NCI-H1930 (cell line): ENCODE measurements at regions not wholly inside any gene's neighbourhood (a gene's known extent, or its start where the extent isn't known, plus 50 kb on each side); places are given as distances from the start of the nearest gene placed in this dataset.
"Not testable (repeated sequence)": the region's sequence is repeated elsewhere in the genome, so short reads cannot be mapped to it uniquely, and the experiment has no call there.

Experiments
- DNase-seq, 2 experiments: peaks; one replicate each; lab custom pipeline; 2025; lab: John Stamatoyannopoulos, UW

DNA sequence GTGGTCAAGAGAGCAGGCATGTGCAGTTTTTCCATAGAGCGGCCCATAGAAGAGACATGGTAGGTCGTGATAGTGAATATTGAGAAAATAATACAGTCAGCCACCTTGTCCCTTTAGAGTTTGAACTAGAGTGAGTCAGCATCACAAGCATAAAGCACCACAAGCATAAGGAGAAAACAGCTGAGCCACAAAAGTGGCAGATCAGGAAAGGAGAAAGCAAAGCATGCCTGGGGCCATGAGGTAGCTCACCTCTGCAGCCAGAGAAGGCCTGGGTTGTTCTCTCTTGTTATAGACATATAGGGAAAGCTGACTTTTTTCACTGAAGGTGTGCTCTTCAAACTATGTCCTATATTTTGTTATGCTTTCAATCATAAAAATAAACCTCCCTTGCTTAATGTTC lies 879.0 kb downstream of the DSC3 start:
- DNase-seq: no peak

DNA sequence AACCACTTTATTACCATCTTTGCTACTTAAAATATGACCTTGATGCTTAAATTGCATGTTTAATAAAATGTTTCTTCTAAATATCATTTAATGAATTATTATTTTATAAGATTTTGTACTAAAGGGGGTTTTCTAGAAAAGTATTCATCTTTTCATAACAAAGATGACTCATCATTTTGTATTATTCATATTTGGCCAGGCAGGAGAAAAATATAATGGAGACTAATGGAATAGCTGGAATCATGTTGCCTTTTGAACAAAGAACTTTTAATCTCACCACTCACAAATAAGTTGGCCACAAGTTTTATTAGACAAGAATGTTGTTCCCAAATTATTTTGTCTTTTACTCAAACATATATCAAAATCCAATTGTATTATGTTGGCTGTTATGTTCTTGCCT lies 882.4 kb downstream of the DSC3 start:
- DNase-seq: no peak

DNA sequence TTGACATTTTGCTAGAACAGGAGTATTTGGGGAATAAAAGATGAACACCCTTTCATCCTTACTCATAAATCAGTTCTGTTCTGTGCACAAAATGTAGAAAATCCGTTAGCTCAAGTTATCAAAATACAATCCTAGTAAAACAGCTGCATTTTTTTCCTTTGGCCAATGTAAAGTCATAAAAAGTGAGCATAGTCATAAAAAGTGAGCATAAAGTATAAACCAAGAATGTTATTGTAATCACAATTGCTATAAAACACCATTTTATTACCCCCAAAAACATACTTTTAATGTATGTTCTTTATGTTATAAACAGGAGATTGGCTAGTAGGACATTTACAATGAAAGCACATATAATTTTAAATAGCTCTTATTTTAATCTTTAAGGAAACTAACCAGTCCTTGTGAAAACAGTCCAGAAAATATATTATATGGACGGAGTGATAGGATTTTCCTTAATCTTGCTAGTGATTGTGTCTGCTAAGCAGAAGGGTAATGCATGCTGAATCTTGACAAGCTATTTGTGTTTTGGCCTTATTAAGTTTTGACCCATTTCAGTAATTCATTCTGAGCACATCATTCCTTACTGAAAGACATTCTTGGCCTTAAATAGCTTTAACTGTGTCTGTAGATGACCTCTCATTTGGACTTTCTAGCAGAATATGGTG lies 891.8 kb downstream of the DSC3 start:
- DNase-seq: no peak

DNA sequence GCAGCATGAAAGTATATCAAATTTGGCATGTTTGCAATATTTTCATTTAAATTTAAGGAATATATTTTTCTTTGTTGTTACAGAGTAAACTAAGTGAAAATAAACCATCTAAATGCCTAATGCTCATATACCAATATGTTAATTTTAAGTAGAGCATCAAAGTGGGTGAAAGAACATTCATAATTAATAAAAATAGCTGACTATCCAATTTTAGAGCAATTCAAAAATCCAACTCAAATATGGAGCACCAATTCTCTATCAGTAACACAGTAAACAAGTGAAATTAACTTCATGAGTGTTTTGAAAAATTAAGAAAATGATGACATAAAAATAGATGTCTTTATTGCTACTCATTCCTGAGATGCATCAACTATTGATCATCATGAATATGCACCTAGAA lies 893.0 kb downstream of the DSC3 start:
- no peak for DNase-seq

DNA sequence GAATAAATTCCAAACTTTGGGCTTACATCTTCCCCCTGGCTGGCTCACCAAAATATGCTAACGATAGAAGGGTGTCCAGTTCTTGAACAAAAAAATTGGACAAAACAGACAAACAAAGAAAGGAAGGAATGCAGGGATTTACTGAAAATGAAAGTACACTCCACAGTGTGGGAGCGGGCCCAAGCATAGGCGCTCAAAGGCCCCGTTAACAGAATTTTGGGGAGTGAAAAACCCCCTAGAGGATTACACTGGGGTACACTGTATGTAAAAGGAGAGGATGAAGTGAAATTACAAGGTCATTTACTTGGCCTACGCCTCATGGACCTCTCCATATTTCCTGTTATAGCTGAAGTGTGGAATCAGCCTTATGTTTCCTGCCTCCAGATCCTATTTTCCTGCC lies 899.7 kb downstream of the DSC3 start:
- DNase-seq: no peak

DNA sequence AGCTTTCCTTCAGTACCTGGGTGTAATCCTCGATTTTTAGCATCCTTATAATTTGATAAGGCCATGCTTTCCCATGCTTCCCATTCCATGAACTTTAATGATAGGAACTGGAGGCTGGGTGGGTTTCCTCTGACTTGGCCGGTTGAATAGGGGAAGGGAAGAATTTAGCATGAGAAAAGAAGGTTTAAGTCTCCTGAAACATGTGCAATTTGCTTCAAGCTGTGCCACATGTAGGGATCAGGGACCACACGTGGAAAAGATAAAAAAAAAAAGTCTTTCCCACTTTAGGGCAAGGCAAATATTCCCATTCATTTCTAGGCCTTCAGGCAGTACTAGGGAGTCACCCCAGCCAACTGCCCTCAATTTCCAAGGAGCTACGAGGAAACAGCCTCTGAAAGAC lies 900.3 kb downstream of the DSC3 start:
- DNase-seq: no peak

DNA sequence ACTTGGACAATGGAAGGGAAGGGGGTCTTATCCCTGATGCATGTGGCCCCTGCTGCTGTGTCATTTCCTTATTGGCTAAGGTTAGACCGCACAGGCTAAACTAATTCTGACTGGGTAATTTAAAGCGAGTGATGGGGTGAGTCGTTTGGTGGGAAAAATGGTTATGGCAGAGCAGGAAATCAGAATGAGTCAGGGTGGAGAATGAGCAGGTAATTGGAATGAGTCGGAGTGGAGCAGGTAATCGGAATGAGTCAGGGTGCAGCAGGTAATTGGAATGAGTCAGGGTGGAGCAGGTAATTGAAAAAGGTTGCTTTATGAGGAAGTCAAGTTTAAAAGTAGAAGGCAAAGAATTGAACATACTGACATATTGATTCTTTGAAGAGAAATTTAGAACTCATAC lies 901.0 kb downstream of the DSC3 start:
- DNase-seq: not testable (repeated sequence)

DNA sequence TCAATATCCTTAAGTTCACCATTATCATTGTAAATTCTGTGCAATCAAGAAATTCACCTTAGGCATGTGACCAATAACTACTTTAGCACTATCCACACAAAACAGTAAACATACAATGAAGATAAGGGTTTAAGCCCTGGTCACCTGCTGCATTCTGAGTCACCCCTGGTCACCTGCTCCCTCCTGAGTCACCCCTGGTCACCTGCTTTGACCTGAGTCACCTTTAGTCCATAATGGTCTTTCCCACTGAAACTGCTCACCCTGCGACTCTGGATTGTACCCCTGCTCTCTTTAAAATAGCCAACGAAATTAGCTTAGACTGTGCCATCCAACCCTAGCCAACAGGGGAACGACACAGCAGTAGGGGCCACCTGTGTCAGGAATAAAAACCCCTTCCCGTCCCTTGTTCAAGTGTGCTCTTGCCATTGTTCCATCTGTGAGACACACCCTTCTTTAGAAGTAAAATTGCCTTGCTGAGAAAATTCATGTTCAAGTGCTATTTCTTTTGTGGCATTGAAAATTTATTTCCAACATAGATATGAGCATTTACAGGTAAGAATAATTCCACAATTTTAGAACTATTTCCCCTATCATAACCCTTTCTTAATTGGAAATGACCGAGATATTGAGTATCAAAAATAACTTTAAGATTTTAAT lies 902.8 kb downstream of the DSC3 start:
- DNase-seq: no peak

DNA sequence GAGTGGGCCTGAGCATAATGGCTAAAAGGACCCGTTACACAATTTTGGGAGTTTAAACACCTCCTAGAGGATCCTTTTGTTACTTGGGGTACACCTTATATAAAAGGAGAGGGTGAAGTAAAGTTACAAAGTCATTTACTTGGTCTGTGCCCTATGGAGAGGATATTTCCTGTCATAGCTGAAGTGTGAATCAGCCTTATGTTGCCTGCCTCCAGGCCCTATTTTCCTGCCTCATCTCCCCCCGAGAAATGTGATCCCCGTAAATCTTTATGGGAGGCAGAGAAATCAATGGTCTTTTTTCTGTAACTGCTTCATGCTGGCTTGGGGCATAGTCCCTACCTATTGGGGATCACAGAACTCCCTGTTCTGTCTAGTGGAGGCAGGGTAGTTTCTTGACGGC lies 906.6 kb downstream of the DSC3 start:
- no peak for DNase-seq

DNA sequence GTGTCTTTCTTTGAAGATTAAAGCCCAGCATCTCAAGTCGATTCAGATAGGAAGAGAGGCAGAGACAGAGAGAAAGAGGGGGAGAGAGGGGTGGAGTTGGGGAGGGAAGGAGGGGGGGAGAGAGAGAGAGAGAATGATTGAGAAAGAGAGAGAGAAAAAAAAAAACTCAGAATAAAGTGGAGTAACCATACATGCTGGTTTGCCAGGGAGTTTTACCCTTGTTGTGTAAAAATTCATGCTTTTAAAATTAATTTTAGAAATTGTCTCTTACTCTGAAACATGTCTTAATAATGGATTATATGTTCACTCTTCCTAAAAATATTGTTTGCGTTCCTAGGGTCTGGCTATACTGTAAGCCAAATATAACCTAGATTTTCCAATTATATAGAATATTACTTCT lies 908.5 kb downstream of the DSC3 start:
- DNase-seq: no peak

DNA sequence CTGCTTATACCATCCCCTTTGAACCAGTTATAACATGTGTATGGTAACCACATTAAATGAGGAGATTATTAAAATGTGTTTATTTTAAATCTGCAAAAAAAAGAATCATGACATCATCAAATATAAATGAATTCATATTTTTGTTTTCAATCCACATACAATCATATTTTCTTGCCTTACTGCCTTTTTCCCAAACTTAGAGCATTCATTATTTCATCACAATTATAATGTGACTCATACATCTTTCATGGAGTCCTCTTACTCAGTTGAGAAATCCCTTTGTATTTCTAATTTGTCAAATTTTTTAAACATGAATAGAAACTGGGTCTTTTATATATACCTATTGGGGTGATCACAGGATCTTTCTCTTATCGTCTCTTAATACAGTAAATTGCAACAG lies 909.6 kb downstream of the DSC3 start:
- DNase-seq: no peak

DNA sequence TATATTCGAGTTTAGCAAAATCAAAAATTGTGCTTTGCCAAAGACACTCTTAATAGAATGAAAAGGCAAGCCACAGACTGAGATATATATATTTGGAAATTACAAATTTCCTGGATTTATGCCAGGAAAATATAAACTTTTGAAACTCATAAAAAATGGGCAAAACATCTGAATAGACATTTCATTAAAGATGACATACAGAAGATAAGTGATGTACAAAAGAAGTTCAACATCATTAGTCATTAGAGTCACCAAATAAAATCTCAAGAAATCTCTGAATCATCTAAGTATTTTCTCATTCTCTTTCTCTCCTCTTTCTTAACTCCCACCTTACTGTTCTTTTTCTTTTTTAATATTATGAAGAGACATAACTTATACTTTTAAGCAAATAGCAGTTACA lies 921.1 kb downstream of the DSC3 start:
- DNase-seq: no peak

DNA sequence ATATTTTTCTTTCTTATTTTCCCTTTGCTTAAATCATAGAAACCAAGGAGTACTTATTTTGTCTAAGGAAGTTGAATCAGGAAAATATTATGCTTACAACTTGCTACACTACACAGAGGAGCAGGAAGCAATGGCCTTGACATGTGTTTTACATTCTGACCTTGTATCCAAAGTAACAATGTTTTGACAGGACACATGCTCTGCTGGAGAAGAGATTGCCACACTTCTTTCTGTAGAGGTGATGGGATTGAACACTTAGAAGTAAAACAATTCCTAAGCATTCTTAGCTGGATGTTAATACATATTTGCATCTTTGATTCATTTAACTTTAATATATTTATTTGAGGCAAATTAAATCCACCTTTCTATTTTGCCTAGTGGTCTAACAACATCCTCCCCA lies 929.1 kb downstream of the DSC3 start:
- DNase-seq: no peak

DNA sequence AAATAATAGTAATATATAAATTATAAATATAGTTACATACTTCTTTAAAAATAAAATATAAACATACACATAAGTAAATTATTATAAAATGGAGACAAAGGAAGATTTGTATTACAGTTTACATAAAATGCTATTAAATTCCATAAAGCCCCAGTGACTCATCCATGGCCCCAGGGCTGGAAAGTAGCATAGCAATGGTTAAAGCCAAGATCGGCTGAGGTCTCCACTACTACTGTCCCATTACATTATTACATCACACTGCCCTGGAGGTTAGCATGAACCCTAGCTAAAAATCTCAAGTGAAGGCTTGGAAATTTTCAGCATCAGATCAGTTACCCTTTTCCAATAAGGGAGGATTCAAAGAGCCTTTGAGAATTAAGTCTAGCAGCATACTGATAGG lies 936.2 kb downstream of the DSC3 start:
- no peak for DNase-seq

DNA sequence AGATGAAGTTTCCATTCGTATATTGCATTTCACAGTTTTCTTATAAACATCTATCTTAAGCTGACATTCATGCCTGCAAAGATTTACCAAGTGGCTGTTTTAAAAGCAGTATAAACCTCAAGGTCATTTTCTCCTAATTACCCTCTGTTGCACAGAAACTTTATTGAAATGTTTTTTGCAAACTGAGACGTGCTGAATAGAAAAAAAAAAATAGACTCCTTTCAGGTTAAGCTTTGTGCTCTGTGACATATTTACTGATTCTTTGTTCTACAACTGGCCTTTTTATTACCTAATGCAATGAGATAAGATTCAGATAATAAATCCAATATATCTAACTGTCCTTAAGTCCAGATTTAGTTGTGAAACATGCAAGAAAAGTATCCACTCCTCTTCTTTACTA lies 938.7 kb downstream of the DSC3 start:
- DNase-seq: no peak

DNA sequence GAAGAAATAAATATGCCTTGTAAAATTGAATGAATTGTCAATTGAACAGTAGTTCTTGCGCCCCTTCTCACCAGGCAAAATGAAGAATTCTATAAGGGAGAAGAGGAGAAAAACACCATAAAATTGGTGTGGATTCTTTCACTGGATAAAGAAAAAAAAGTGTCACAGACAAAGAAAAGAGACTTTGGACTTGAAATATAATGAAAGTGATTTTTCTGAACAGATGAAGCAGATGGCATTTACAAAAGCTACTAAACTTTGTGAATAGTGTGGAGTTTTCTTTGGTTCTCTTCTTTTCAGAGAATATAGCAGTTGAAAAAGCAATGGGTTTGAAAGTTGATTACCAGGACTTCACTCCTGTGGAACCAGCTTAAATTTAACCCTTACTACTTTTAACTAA lies 945.7 kb downstream of the DSC3 start:
- DNase-seq: no peak

DNA sequence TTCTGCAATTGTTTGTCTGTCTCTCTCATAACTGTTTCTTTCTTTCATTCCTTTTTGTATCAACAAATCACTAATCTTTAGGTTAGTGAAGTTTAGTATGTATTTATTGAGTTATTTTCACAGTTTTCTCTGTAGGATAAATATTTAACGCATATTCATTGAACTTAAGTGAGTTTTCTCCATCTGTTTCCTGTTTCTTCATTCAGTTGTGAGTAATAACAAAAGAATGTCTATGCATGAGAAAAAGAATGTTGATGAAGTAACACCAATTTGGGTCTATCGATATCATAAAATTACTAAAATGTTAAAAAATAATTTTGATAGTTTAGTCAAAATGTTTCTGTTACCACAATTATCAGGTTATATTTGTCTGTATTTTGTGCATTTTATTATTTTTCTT lies 948.0 kb downstream of the DSC3 start:
- no peak for DNase-seq

DNA sequence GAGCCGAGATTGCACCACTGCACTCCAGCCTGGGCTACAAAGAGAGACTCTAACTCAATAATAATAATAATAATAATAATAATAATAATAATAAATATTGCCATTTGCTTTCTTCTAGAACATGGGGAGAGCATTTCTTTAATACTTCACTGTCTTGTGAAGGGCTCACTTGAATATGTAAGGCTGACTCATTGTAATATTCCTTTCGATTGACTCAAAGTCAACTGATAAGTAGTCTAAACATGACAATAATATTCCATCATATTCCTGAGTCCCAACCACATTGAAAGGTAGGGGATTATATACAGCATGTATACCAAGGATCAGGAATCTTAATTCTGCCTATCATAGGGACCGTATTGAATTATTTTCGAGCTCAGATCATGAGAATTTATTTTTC lies 949.2 kb downstream of the DSC3 start:
- no peak for DNase-seq

DNA sequence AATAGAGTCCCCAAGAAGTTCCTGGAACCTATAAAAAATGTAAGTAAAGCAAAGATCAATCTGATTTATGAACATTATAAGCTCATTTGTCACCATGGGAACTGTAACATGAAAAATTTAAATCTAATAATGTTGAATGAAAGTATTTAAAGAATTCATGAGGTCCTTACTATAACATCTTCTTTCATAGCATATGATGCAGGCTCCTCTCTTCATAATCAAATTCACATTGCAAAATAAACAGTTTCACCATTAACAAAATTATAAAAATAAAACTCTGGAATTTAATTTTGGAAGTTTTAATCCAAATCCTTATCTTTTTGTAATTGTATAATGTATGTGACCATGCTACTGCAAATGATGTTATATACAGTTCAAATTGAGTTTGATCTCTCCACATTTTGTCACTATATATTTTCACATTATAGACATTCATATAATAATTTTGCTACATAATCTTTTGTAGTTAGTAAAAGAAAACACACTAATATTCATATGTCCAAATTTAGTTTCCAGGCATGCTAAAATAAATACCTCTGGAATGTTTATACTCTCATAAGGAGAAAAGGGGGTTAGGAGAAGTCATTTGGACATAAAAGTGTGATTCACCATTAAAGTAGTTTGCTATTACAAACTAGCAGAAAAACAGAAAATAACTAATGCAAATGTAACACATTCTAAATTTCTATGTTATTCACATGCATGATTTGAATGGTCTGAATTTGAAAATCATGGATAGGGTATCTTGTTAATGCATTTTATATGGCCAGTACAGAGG lies 954.1 kb downstream of the DSC3 start:
- no peak for DNase-seq

DNA sequence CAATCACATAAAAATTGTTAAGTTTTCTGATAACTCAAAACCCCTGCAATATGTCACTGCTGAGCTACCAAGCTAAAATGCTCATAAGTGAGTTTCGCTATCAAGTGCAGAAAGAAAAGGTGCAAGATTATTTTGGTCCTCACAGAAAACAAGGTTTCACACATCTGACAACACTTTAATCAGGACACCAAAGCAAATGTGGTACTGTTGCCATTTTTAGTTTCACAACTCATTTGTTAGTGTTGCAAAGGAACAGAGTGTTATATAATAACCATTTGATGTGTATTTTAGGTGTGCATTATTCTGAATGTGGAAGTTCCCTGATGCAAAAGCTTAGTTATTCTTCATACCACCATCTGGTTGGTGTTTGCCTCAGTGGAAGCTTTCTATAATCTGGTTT lies 956.2 kb downstream of the DSC3 start:
- no peak for DNase-seq

DNA sequence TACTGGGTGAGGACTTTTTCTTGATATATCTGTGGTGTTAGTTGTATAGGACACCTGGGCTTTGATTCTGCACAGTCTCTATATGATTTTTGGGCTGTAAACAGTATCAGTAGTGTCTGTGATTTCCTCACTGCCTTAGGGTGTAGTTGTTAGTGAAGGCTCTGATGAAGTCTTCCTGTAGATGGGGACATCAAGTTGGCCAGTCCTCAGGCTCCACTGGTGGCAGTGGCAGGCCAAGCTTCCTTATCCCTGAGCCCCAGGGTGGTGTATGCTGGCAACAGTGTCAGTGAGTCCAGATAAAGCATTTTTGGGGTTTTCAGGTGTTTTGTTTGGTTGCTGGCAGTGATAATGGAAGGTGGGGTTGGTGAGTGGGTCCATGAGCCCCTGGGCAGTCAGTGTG lies 961.4 kb downstream of the DSC3 start:
- no peak for DNase-seq

DNA sequence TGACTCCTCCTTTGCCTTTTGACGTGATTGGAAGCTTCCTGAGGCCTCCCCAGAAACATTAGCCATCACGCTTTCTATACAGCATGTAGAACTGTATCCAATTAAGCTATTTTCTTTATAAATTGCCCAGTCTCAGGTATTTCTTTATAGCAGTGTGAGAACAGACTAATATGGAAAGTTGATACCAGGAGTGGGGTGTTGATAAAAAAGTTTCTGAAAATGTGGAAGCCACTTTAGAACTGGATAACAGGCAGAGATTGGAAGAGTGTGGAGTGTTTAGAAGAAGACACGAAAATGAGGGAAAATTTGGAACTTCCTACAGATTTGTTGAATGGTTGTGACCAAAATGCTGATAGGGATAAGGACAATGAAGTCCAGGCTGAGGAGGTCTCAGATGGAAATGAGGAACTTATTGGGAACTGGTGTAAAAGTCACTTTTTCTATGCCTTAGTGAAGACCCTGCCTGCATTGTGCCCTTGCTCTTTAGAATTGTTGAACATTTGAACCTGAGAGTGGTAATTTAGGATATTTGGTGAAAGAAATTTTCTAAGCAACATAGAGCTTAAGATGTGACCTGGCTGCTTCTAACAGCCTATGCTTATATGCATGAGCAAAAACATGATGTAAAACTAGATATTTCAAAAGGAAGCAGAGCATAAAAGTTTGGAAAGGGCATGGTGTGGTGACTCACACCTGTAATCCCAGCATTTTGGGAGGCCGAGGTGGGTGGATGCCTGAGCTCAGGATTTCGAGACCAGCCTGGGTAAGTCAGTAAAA lies 969.7 kb downstream of the DSC3 start:
- no peak for DNase-seq

DNA sequence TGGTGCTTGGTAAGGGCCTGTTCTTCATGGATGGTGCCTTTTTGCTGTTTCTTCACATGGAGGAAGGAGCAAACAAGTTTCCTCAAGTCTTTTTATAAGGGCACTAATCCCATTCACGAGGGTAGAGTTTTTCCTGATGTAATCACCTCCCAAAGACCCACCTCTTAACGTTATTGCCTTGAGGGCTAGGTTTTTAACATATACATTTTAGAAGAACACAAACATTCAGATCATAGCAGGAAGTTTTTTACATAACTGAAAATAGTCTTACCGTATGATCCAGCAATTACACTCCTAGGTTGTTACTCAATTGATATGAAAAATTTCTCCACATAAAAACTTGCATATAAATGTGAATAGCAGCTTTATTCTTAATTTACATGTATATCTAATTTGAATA lies 976.3 kb downstream of the DSC3 start:
- no peak for DNase-seq
